ENCODE measurements at regions not wholly inside any gene's neighbourhood (a gene's known extent, or its start where the extent isn't known, plus 50 kb on each side); places are given as distances from the start of the nearest gene placed in this dataset.
A peak's percentile ranks its signal among the peaks of the same experiment; 100 is the strongest.

DNA sequence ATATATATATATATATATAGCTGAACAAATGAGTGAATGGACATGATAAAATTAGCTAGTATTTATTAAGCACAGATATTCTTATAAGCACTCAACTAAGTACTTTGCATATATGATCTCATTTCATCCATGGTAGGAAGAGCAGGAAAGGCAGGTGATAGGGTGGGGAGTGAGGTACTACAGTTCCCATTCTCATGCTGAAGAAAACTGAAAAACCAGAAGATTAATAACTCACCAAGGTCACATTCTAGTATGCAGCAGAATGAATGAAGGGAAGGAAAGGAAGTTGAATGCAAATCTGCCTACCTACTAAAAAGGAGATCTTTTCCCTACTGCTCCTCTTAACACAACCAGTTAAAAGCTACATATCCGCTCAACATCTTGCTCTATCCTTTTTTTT is 298.1 kb upstream of the TMPO start:
- Histone ChIP-seq H3K4me3 (ENCODE audit: low read depth, low read length) (no peak overlapping the region), H3K27ac (no peak overlapping the region), H3K36me3 (no peaks in the 10 kb centered on the region), H3K27me3 (ENCODE audit: insufficient read depth, low read depth, severe bottlenecking) (no peaks in the 10 kb centered on the region), H3K9me3 (ENCODE audit: severe bottlenecking) (no peaks in the 10 kb centered on the region)
- TF ChIP-seq, protein P1, sequence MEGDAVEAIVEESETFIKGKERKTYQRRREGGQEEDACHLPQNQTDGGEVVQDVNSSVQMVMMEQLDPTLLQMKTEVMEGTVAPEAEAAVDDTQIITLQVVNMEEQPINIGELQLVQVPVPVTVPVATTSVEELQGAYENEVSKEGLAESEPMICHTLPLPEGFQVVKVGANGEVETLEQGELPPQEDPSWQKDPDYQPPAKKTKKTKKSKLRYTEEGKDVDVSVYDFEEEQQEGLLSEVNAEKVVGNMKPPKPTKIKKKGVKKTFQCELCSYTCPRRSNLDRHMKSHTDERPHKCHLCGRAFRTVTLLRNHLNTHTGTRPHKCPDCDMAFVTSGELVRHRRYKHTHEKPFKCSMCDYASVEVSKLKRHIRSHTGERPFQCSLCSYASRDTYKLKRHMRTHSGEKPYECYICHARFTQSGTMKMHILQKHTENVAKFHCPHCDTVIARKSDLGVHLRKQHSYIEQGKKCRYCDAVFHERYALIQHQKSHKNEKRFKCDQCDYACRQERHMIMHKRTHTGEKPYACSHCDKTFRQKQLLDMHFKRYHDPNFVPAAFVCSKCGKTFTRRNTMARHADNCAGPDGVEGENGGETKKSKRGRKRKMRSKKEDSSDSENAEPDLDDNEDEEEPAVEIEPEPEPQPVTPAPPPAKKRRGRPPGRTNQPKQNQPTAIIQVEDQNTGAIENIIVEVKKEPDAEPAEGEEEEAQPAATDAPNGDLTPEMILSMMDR (IDR thresholded peaks at IDR 0.05; ENCODE audit: low read depth, low read length) = no peak
- DNase-seq = no peak

DNA sequence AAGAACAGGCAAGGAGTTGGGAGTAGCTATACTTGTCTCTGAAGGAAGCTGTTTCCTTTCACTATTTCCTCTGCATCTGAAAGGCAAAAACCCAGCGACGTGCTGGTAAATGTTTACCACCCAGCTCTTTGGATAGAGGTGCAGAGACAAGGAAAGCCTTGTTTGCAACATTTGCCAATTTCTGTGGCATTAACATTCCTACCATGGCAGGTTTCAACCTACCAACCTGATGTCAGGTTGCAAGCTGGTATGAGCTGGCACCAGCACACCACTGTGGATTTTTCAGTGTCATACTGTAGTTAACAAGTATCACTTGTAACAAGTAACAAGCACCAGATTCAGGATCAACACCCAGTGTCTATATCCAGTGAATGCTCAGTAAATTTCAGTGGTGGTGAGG is 294.8 kb upstream of the TMPO start:
- H3K4me3 ChIP-seq (ENCODE audit: low read depth, low read length) = no peak overlapping the region
- TF ChIP-seq, protein P1 (IDR thresholded peaks at IDR 0.05; ENCODE audit: low read depth, low read length) = no peak
- no peaks in the 10 kb centered on the region for H3K36me3 ChIP-seq
- H3K27me3 ChIP-seq (ENCODE audit: insufficient read depth, low read depth, severe bottlenecking) = no peaks in the 10 kb centered on the region
- no peak overlapping the region for H3K27ac ChIP-seq
- DNase-seq = no peak
- H3K9me3 ChIP-seq (ENCODE audit: severe bottlenecking) = no peaks in the 10 kb centered on the region

DNA sequence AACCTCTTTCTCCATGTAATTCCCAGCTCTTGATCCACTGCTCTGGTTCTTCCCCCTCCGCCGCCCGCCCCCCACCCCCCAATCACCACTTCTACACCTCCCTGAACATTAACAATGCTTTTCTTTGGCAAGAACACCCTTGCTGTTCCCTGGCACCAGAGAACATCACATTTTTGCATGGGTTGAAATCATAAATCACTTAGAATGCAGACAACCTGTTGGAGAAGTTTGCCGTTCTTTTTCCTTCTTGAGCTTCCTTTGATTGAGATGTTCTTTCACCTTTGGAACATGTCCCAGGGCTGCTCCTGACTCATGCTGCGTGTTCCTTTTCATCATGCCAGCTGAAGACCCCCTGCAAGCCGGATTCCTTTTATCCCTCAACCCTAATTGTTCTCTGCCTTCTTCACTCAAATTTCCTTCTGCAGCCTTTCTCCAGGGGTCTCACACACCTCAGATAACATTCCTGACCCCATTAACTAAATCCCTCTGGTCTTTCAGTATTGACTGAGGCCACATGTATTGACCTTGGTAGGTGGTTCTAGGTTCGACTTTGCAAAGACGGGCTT is 294.1 kb upstream of the TMPO start:
- TF ChIP-seq, protein P1 (IDR thresholded peaks at IDR 0.05; ENCODE audit: low read depth, low read length) = no peak
- Histone ChIP-seq H3K27ac (no peak overlapping the region), H3K9me3 (ENCODE audit: severe bottlenecking) (no peaks in the 10 kb centered on the region), H3K27me3 (ENCODE audit: insufficient read depth, low read depth, severe bottlenecking) (no peaks in the 10 kb centered on the region), H3K4me3 (ENCODE audit: low read depth, low read length) (no peak overlapping the region), H3K36me3 (no peaks in the 10 kb centered on the region)
- no peak for DNase-seq

DNA sequence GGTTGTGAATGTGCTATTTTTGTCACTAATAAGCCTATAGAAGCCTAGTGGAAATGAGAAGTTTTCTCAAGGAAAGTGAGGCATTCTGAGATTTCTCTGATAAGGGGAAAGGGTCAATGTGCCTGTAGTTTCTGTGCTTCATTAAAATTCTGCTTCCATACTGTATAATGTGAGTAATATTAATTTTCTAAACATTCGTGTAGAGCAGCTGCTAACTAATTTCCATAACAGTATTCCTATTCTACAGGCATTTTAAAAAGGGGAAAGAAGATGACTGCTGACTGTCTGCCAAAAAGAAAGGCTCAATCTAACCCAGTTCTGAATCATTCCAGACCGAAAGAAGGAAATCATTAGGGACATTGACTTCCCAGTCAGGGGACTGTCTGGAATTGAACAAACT is 293.3 kb upstream of the TMPO start:
- no peak overlapping the region for H3K27ac ChIP-seq
- no peaks in the 10 kb centered on the region for H3K36me3 ChIP-seq
- H3K9me3 ChIP-seq (ENCODE audit: severe bottlenecking) = no peaks in the 10 kb centered on the region
- TF ChIP-seq, protein P1 (IDR thresholded peaks at IDR 0.05; ENCODE audit: low read depth, low read length) = no peak
- no peak overlapping the region for H3K4me3 ChIP-seq (ENCODE audit: low read depth, low read length)
- DNase-seq = no peak
- H3K27me3 ChIP-seq (ENCODE audit: insufficient read depth, low read depth, severe bottlenecking) = no peaks in the 10 kb centered on the region

DNA sequence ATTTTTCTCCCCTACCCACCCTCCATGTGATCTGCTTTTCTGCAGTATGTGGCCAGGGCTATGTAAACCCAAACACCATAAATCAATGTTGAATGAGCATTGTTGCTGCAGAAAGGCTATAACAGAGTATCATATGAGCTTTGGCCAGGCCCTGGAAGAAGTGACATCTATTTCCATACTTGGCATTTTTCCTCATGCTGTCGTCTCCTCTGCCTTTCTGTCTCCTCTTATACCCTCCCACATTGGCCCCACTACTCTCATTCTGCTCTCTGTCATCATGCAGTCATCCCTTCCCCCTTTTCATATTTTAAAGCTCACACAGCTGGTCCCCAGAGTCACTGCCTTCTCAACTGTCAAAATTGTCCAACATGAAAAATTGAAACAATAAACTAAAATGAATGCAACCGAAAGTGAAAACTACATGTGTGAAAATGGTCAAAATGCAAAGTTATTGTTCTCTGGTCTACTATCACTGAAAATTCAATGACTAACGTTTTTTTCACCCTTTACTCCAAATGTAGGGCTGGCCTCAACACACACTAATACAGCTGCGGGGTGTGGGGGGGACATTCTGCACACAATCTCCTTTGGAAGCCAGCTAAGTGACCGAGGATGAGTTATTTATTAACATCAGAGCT is 290.7 kb upstream of the TMPO start:
- H3K27ac ChIP-seq = no peak overlapping the region
- DNase-seq = no peak
- H3K36me3 ChIP-seq = no peaks in the 10 kb centered on the region
- TF ChIP-seq, protein P1 (IDR thresholded peaks at IDR 0.05; ENCODE audit: low read depth, low read length) = no peak
- no peaks in the 10 kb centered on the region for H3K9me3 ChIP-seq (ENCODE audit: severe bottlenecking)
- no peaks in the 10 kb centered on the region for H3K27me3 ChIP-seq (ENCODE audit: insufficient read depth, low read depth, severe bottlenecking)
- H3K4me3 ChIP-seq (ENCODE audit: low read depth, low read length) = no peak overlapping the region

DNA sequence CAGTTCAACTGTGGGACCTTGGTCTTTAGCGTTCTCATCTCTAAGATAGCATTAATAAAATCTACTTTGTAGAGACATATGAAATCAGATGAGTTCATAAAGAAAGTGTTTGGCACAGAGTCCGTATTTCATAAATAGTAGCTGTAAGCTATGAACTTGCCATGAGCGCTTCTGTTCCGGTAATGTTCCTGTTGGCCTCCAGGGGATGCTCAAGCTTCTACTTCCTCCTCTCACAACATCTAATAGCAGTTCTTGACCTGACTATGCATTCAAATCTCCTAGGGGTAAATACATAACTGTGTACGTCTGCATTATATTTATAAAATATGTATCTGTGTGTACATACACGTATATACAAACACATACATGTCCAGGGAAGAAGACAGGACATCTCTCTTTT is 288.2 kb upstream of the TMPO start:
- Histone ChIP-seq H3K27me3 (ENCODE audit: insufficient read depth, low read depth, severe bottlenecking) (no peaks in the 10 kb centered on the region), H3K27ac (no peak overlapping the region), H3K36me3 (no peaks in the 10 kb centered on the region), H3K4me3 (ENCODE audit: low read depth, low read length) (no peak overlapping the region), H3K9me3 (ENCODE audit: severe bottlenecking) (no peaks in the 10 kb centered on the region)
- TF ChIP-seq, protein P1 (IDR thresholded peaks at IDR 0.05; ENCODE audit: low read depth, low read length) = peak; percentile 88
- DNase-seq = peak; percentile 31

All from WERI-Rb-1 (cell line).